ENCODE measurements at regions not wholly inside any gene's neighbourhood (a gene's known extent, or its start where the extent isn't known, plus 50 kb on each side); places are given as distances from the start of the nearest gene placed in this dataset.
A peak's percentile ranks its signal among the peaks of the same experiment; 100 is the strongest.
"Not testable (repeated sequence)": the region's sequence is repeated elsewhere in the genome, so short reads cannot be mapped to it uniquely, and the experiment has no call there.

DNA sequence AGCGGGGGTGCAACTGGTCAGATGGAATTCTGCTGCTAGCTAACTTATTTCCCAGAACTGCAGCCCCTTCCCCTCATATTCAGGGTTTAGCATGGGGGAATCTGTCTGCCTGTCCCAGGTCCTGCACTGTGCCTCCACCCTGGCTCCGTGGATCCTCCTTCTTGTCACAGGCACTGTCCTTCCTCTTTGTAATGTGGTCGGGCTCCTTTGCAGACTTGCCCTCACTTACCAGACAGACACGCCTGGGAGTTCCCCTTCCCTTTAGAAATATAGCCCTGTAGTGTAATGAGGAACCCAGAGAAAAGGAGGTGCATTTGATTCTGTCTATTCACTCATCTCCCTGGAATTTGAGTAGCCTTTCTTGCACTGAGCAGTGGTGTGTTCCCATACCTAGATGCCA lies 108.7 kb downstream of the TRIM43 start:
- DNase-seq (ENCODE audit: low read depth) (no peak), FAIRE-seq (no peak)
- TF ChIP-seq, protein P1, sequence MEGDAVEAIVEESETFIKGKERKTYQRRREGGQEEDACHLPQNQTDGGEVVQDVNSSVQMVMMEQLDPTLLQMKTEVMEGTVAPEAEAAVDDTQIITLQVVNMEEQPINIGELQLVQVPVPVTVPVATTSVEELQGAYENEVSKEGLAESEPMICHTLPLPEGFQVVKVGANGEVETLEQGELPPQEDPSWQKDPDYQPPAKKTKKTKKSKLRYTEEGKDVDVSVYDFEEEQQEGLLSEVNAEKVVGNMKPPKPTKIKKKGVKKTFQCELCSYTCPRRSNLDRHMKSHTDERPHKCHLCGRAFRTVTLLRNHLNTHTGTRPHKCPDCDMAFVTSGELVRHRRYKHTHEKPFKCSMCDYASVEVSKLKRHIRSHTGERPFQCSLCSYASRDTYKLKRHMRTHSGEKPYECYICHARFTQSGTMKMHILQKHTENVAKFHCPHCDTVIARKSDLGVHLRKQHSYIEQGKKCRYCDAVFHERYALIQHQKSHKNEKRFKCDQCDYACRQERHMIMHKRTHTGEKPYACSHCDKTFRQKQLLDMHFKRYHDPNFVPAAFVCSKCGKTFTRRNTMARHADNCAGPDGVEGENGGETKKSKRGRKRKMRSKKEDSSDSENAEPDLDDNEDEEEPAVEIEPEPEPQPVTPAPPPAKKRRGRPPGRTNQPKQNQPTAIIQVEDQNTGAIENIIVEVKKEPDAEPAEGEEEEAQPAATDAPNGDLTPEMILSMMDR (IDR thresholded peaks at IDR 0.05; ENCODE audit: insufficient read depth, low read length, severe bottlenecking) = no peak
- H3K4me3 ChIP-seq (ENCODE audit: low read depth, low read length) = no peak overlapping the region
- H3K27me3 ChIP-seq (ENCODE audit: control insufficient read depth, insufficient read depth, low read length) = no peaks in the 10 kb centered on the region
- H3K36me3 ChIP-seq (ENCODE audit: control insufficient read depth, insufficient read depth, low read length) = no peaks in the 10 kb centered on the region

DNA sequence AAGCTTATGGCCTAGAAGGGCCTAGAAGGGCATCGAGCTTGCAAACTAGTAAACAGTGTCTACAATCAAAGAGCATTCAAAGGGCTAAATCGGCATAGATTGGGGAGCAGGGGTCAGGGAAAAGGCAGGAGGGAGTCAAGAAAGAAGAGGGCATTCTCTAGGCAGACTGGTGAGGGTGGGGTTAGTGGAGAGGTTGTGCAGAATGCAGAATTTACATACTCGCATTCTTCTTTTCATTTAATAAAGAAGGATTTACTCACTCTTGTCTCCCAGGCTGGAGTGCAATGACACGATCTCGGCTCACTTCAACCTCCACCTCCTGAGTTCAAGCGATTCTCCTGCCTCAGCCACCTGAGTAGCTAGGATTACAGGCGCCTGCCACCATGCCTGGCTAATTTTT lies 110.7 kb downstream of the TRIM43 start:
- Histone ChIP-seq H3K27me3 (ENCODE audit: control insufficient read depth, insufficient read depth, low read length) (no peaks in the 10 kb centered on the region), H3K36me3 (ENCODE audit: control insufficient read depth, insufficient read depth, low read length) (no peaks in the 10 kb centered on the region), H3K4me3 (ENCODE audit: low read depth, low read length) (no peak overlapping the region)
- FAIRE-seq (no peak), DNase-seq (ENCODE audit: low read depth) (no peak)
- TF ChIP-seq, protein P1 (IDR thresholded peaks at IDR 0.05; ENCODE audit: insufficient read depth, low read length, severe bottlenecking) = no peak

DNA sequence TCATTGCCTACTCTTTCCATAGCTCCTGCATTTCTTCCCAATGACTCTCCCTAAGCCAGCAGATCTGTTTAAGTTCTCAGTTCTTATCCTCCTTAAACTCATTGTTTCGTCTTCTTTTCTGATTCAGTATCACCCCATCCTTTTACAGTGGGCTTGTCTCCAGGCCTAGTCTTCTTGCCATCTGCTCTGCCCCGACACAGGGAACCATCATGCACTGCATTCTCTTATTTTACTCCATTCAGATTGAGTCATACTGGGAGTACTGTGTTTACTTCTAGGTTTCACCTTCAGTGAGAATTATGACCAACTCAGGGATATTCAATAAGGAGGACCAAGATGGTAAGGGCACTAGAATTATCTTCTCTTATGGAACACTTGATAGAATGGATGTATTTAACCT lies 115.4 kb downstream of the TRIM43 start:
- H3K27me3 ChIP-seq (ENCODE audit: control insufficient read depth, insufficient read depth, low read length); H3K36me3 ChIP-seq (ENCODE audit: control insufficient read depth, insufficient read depth, low read length); FAIRE-seq; H3K4me3 ChIP-seq (ENCODE audit: low read depth, low read length); DNase-seq (ENCODE audit: low read depth): not testable (repeated sequence)

DNA sequence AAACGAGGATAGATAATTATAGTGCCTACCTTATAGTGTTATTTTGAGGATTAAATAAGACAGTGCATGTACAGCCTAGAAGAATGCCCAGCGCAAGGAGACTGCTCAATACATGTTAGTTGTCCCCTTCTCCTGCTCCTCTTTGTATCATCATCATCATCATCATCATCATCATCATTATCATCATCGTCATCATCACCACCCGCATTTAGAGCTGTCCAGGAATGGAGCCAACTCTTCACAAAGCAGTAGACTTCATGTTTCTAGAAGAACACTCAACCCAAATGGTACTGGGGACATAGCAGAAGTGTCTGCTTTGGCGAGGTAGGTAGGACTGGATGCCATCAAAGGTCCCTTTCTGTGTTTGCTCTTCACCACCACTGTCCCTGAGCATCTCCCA lies 116.0 kb downstream of the TRIM43 start:
- Histone ChIP-seq H3K4me3 (ENCODE audit: low read depth, low read length) (no peak overlapping the region), H3K27me3 (ENCODE audit: control insufficient read depth, insufficient read depth, low read length) (peaks cover 2% of the 10 kb centered on the region), H3K36me3 (ENCODE audit: control insufficient read depth, insufficient read depth, low read length) (no peaks in the 10 kb centered on the region)
- TF ChIP-seq, protein P1 (IDR thresholded peaks at IDR 0.05; ENCODE audit: insufficient read depth, low read length, severe bottlenecking) = no peak
- FAIRE-seq = no peak
- no peak for DNase-seq (ENCODE audit: low read depth)

DNA sequence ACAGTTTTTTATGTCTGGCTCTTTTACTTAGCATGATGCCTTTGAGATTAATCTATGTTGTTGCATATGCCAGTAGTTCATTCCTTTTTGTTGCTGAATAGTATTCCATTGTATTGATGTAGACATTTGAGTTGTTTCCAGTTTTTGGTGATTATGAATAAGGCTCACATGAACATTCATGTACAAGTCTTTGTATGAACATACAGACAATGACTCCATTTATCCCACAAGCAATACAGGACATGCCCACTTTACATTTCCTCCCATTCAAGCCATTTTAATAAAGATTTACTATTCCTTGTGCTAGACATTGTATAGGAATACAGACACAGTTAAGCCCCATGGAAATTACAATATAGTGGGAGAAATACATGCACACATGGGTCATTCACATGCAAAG lies 118.0 kb downstream of the TRIM43 start:
- DNase-seq (ENCODE audit: low read depth) = no peak
- H3K4me3 ChIP-seq (ENCODE audit: low read depth, low read length) = no peak overlapping the region
- FAIRE-seq = no peak
- no peaks in the 10 kb centered on the region for H3K36me3 ChIP-seq (ENCODE audit: control insufficient read depth, insufficient read depth, low read length)
- H3K27me3 ChIP-seq (ENCODE audit: control insufficient read depth, insufficient read depth, low read length) = peaks cover 2% of the 10 kb centered on the region
- TF ChIP-seq, protein P1 (IDR thresholded peaks at IDR 0.05; ENCODE audit: insufficient read depth, low read length, severe bottlenecking) = no peak

DNA sequence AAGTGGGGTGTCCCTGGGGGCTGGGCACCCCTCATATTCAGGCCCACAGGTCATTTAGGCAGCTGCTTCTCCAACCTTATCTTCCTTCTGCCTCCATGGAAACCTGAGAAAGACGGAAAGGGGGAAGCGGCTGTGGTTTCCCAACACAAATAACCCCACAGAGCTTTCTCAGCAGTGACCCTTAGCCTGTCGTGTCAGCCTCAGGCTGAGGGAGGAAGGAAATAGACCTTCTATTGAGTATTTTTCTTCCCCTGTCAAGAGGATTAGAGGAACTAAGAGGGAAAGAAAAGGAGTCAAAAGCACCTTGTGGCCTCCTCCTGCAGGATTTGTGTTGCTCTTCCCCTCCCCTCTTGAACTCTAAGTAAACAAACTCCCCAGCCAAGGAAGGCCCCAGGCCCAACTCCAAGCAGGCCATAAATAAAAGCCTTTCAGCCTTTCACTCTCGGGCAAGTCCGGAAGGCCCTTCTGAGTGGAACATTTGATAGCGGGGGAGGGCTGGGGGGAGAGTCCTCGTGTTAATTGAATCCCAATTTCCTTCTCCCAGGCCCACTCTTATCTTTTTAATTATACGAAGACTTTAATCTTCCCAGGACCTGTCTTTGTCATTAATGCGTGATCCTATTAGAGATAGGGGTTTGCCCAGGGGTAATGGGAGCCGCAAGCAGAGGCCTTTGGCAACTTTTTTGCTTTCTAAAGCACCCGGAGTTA lies 121.8 kb downstream of the TRIM43 start:
- FAIRE-seq = peak; percentile 32
- not testable (repeated sequence) for H3K36me3 ChIP-seq (ENCODE audit: control insufficient read depth, insufficient read depth, low read length); H3K4me3 ChIP-seq (ENCODE audit: low read depth, low read length); DNase-seq (ENCODE audit: low read depth); H3K27me3 ChIP-seq (ENCODE audit: control insufficient read depth, insufficient read depth, low read length)

DNA sequence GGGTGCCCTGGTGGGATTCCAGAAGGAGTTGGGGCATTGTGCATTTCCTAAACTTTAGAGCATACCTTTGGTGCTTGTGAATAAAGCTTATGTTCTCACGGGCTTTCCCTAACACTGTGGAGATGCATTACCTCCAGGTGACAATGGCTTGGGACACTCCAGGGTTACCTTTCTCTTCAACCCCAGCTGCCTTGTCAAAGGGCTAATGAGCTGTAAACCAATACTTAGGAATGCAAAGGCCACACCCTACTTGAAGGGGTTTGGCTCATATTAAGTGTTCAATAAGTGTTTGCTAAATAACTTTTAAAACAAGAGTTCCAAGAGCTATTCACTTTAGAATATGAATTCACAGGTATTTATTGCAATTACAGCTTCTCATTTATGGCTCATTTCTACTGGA lies 122.6 kb downstream of the TRIM43 start:
- H3K4me3 ChIP-seq (ENCODE audit: low read depth, low read length); H3K27me3 ChIP-seq (ENCODE audit: control insufficient read depth, insufficient read depth, low read length); FAIRE-seq; DNase-seq (ENCODE audit: low read depth); H3K36me3 ChIP-seq (ENCODE audit: control insufficient read depth, insufficient read depth, low read length): not testable (repeated sequence)

All from bronchial epithelial cell (primary cell).